MM.1S (cell line): ENCODE measurements at regions not wholly inside any gene's neighbourhood (a gene's known extent, or its start where the extent isn't known, plus 50 kb on each side); places are given as distances from the start of the nearest gene placed in this dataset.

Experiments used
- EZH2 ChIP-seq: fragments of 300-600 bp; sonication (generic); optimal IDR thresholded peaks from 2 replicates; pipeline ENCODE3; 2017; ENCODE audit warnings: low read depth, mild to moderate bottlenecking, antibody characterized with exemption, low read length, mixed read lengths
- TF ChIP-seq, protein P1 (sequence below): fragments of 300-600 bp; sonication (generic); IDR thresholded peaks from 2 replicates; pipeline ENCODE4 v1.5.1; 2016; ENCODE audit warnings: antibody characterized with exemption, low read length, mixed read lengths

DNA sequence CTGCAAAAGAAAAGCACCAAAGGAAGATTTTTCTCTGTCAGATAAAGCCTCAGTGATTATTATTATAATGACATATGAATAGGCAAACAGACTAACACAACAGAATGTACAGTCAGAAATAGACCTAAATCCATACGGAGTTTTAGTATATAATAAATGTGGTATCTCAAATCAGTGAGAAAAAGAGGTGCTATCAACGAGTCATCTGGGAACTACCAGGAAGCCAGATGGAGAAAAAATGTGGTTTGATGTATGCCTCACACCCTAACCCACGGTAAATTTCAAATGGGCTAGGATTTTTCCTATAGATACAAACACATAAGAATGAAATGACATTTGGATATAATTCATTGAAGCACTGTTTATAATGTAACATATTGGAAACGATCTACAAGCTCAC is 110.3 kb downstream of the ODF2L start:
- TF ChIP-seq, protein P1, sequence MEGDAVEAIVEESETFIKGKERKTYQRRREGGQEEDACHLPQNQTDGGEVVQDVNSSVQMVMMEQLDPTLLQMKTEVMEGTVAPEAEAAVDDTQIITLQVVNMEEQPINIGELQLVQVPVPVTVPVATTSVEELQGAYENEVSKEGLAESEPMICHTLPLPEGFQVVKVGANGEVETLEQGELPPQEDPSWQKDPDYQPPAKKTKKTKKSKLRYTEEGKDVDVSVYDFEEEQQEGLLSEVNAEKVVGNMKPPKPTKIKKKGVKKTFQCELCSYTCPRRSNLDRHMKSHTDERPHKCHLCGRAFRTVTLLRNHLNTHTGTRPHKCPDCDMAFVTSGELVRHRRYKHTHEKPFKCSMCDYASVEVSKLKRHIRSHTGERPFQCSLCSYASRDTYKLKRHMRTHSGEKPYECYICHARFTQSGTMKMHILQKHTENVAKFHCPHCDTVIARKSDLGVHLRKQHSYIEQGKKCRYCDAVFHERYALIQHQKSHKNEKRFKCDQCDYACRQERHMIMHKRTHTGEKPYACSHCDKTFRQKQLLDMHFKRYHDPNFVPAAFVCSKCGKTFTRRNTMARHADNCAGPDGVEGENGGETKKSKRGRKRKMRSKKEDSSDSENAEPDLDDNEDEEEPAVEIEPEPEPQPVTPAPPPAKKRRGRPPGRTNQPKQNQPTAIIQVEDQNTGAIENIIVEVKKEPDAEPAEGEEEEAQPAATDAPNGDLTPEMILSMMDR: no peak
- no peak for TF ChIP-seq EZH2
